Tibial nerve (tissue), 3 donors: ENCODE measurements at regions not wholly inside any gene's neighbourhood (a gene's known extent, or its start where the extent isn't known, plus 50 kb on each side); places are given as distances from the start of the nearest gene placed in this dataset.

Experiments
- POLR2A ChIP-seq, 2 donors: fragments of 450-650 bp; IDR thresholded peaks; one replicate each; pipeline ENCODE4 v1.6.1; 2017; ENCODE audit warnings: antibody characterized with exemption in 2 of 2, mild to moderate bottlenecking in 2 of 2, moderate library complexity in 2 of 2
- TF ChIP-seq, protein P1 (sequence below), 5 experiments: fragments of 200-600 bp in 3 of 5; fragments of 450-650 bp in 2 of 5; sonication (generic) in 3 of 5; IDR thresholded peaks; one replicate each; pipeline ENCODE4 v1.5.1; 2016 to 2019; ENCODE audit warnings: antibody characterized with exemption in 5 of 5, mild to moderate bottlenecking in 3 of 5, moderate library complexity in 2 of 5

DNA sequence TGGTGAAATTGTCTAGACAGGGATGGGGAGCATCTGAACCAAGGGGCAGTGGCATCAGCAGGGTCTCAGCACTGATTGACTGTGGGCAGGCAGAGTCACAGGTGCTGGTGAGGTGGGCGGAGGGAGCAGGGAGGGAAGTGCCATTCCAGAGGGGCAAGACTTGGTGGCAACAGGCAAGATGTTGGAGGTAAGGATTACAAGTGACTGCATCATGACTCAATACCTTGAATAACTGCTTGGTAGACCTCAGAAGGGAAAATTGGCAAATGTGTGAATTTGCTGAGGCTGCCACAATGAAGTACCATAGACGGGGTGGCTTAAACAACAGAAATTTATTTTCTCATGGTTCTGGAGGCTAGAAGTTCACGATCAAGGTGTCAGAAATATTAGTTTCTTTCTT, 419.1 kb downstream of the HS3ST3B1 start:
- TF ChIP-seq, protein P1, sequence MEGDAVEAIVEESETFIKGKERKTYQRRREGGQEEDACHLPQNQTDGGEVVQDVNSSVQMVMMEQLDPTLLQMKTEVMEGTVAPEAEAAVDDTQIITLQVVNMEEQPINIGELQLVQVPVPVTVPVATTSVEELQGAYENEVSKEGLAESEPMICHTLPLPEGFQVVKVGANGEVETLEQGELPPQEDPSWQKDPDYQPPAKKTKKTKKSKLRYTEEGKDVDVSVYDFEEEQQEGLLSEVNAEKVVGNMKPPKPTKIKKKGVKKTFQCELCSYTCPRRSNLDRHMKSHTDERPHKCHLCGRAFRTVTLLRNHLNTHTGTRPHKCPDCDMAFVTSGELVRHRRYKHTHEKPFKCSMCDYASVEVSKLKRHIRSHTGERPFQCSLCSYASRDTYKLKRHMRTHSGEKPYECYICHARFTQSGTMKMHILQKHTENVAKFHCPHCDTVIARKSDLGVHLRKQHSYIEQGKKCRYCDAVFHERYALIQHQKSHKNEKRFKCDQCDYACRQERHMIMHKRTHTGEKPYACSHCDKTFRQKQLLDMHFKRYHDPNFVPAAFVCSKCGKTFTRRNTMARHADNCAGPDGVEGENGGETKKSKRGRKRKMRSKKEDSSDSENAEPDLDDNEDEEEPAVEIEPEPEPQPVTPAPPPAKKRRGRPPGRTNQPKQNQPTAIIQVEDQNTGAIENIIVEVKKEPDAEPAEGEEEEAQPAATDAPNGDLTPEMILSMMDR (IDR thresholded peaks at IDR 0.05): no peak
- no peak for TF ChIP-seq POLR2A (IDR thresholded peaks at IDR 0.05)
